GM10266 (cell line): ENCODE measurements at regions not wholly inside any gene's neighbourhood (a gene's known extent, or its start where the extent isn't known, plus 50 kb on each side); places are given as distances from the start of the nearest gene placed in this dataset.

Source experiments
- DNase-seq: peaks from one replicate; pipeline ENCODE4 v3.0.0; 2012; ENCODE audit errors: extremely low spot score
- TF ChIP-seq, protein P1 (sequence below): IDR thresholded peaks from 2 replicates; pipeline ENCODE4 v1.5.1; 2012; ENCODE audit warnings: mild to moderate bottlenecking, low read depth; ENCODE audit not compliant: control insufficient read depth, insufficient read depth; ENCODE audit errors: missing control alignments

GRCh38 chr16:73848993-73849392 is 447.6 kb upstream of the PSMD7 start:
- TF ChIP-seq, protein P1, sequence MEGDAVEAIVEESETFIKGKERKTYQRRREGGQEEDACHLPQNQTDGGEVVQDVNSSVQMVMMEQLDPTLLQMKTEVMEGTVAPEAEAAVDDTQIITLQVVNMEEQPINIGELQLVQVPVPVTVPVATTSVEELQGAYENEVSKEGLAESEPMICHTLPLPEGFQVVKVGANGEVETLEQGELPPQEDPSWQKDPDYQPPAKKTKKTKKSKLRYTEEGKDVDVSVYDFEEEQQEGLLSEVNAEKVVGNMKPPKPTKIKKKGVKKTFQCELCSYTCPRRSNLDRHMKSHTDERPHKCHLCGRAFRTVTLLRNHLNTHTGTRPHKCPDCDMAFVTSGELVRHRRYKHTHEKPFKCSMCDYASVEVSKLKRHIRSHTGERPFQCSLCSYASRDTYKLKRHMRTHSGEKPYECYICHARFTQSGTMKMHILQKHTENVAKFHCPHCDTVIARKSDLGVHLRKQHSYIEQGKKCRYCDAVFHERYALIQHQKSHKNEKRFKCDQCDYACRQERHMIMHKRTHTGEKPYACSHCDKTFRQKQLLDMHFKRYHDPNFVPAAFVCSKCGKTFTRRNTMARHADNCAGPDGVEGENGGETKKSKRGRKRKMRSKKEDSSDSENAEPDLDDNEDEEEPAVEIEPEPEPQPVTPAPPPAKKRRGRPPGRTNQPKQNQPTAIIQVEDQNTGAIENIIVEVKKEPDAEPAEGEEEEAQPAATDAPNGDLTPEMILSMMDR = no peak
- no peak for DNase-seq

GRCh38 chr16:73847090-73847489 is 449.5 kb upstream of the PSMD7 start:
- TF ChIP-seq, protein P1 = no peak
- DNase-seq = no peak

DNA sequence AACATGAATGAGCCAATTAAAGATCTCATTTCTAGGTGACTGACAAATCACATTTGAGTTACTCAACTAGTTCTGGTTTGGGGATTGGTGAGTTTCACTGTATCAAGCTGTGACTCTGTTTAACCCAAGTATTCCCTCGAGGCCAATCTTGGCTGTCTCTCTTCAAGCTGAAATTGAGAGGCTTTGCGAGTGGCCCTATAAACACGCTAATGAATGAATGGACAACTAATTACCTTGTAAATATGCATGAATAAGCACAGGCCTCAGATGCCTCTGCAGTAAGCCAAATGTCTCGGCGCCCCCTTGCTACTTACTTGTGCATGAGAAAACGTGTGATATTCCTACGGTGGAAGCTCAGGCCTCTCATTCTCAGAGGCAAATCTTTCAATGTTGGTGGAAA is 450.3 kb upstream of the PSMD7 start:
- no peak for DNase-seq
- TF ChIP-seq, protein P1 = no peak

DNA sequence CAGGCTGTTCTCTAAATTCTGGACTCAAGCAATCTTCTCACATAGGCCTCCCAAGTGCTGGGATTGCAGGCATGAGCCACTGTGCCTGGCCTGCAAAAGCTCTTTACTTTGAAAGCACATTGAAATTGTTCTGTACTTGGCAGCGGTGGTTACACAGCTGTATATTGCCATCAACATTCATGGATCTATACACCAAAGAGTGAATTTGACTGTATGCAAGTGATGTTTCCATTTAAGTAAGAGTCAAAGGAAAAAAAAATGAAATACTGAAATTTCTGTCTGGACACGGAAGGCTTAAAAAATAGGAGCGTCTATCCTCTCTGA is 450.6 kb upstream of the PSMD7 start:
- DNase-seq = no peak
- TF ChIP-seq, protein P1 = no peak

GRCh38 chr16:73845238-73846006 is 451.2 kb upstream of the PSMD7 start:
- TF ChIP-seq, protein P1 = no peak
- DNase-seq = no peak

- TF ChIP-seq, protein P1 = no peak
- no peak for DNase-seq
Observed at GRCh38 chr16:73840728-73841127, 455.9 kb upstream of the PSMD7 start.

- no peak for DNase-seq
- TF ChIP-seq, protein P1 = no peak
Observed at GRCh38 chr16:73831220-73831619, 465.4 kb upstream of the PSMD7 start.
